PC-3 (cell line): ENCODE measurements at regions not wholly inside any gene's neighbourhood (a gene's known extent, or its start where the extent isn't known, plus 50 kb on each side); places are given as distances from the start of the nearest gene placed in this dataset.

Source experiments
- ATAC-seq: fragments of 200-7000 bp; cut with Tn5 transposase; 2 replicates; pipeline ENCODE4 v1.9.1; 2020; ENCODE audit warnings: mild to moderate bottlenecking, moderate library complexity
- BruUV-seq: library from RNA; stranded (reverse); fragments of 400-500 nt; replicated peaks from 2 replicates; lab custom pipeline; 2021; lab: Mats Ljungman, UMichigan
- CTCF ChIA-PET: fragments of 300-600 bp; sonication (Branson Sonifier 250); formaldehyde crosslinking; loops from one replicate; lab custom pipeline; 2022; ENCODE audit warnings: antibody characterized with exemption; lab: Charles Lee
- POLR2A ChIA-PET: fragments of 300-600 bp; sonication (Branson Sonifier 250); formaldehyde crosslinking; loops from one replicate; lab custom pipeline; 2022; ENCODE audit warnings: antibody characterized with exemption; ENCODE audit not compliant: unreplicated experiment; lab: Charles Lee
- DNase-seq: peaks from one replicate; pipeline ENCODE4 v3.0.0-alpha.2; 2015
- H2AFZ ChIP-seq: fragments of 300-600 bp; sonication (generic); 2 replicates; pipeline ENCODE4 v1.6.0; 2016; ENCODE audit warnings: antibody characterized with exemption, low read length
- H3F3A ChIP-seq: fragments of 300-600 bp; sonication (generic); one replicate; pipeline ENCODE4 v1.6.0; 2017; ENCODE audit warnings: antibody characterized with exemption, low read length, control low read depth, mild to moderate bottlenecking; ENCODE audit not compliant: unreplicated experiment
- H3K27ac ChIP-seq: fragments of 300-600 bp; sonication (generic); 2 replicates; pipeline ENCODE4 v1.5.1; 2016; ENCODE audit warnings: mild to moderate bottlenecking, low read length
- H3K27me3 ChIP-seq: fragments of 300-600 bp; sonication (generic); 2 replicates; pipeline ENCODE4 v1.6.1; 2016; ENCODE audit warnings: low read length, mixed read lengths
- H3K36me3 ChIP-seq: fragments of 300-600 bp; sonication (generic); 2 replicates; pipeline ENCODE4 v1.6.1; 2016; ENCODE audit warnings: low read depth, mixed run types, low read length, mixed read lengths
- H3K4me1 ChIP-seq: fragments of 300-600 bp; sonication (generic); 2 replicates; pipeline ENCODE4 v1.5.1; 2016; ENCODE audit warnings: low read length; ENCODE audit not compliant: insufficient read depth
- H3K4me2 ChIP-seq: fragments of 300-600 bp; sonication (generic); 2 replicates; pipeline ENCODE4 v1.6.0; 2016; ENCODE audit warnings: low read length
- H3K4me3 ChIP-seq: fragments of 300-600 bp; sonication (generic); 2 replicates; pipeline ENCODE4 v1.5.1; 2016; ENCODE audit warnings: mild to moderate bottlenecking, low read length, mixed read lengths
- H3K79me2 ChIP-seq: fragments of 300-600 bp; sonication (generic); 2 replicates; pipeline ENCODE4 v1.6.1; 2017; ENCODE audit warnings: low read length, mixed read lengths
- H3K9ac ChIP-seq: fragments of 300-600 bp; sonication (generic); 2 replicates; pipeline ENCODE4 v1.6.0; 2016; ENCODE audit warnings: mild to moderate bottlenecking, low read length
- H3K9me2 ChIP-seq: fragments of 300-600 bp; sonication (generic); replicated peaks from 2 replicates; pipeline ENCODE4 v1.6.1; 2016; ENCODE audit warnings: mixed run types, low read length, mixed read lengths
- H3K9me3 ChIP-seq: fragments of 300-600 bp; sonication (generic); 2 replicates; pipeline ENCODE4 v1.6.1; 2016; ENCODE audit warnings: low read length, mixed read lengths
- H4K20me1 ChIP-seq: fragments of 300-600 bp; sonication (generic); 2 replicates; pipeline ENCODE4 v1.6.1; 2016; ENCODE audit warnings: low read length, mixed read lengths
- CTCF ChIP-seq: fragments of 300-600 bp; sonication (generic); conservative IDR thresholded peaks from 2 replicates; pipeline ENCODE4 v1.5.1; 2017; ENCODE audit warnings: antibody characterized with exemption, low read depth, mild to moderate bottlenecking, low read length
- EZH2 ChIP-seq: fragments of 300-600 bp; sonication (generic); IDR thresholded peaks from one replicate; pipeline ENCODE4 v1.6.1; 2017; ENCODE audit warnings: antibody characterized with exemption, mild to moderate bottlenecking, low read length; ENCODE audit not compliant: unreplicated experiment
- EZH2phosphoT487 ChIP-seq: fragments of 300-600 bp; sonication (generic); IDR thresholded peaks from 2 replicates; pipeline ENCODE4 v1.6.1; 2018; ENCODE audit warnings: mild to moderate bottlenecking, antibody characterized with exemption, low read length, borderline replicate concordance
- intact Hi-C: fragments of 100-400 bp; cut with micrococcal nuclease; formaldehyde crosslinking; loops from 2 replicates; pipeline ENCODE4 v1.9.0; 2023

GRCh38 chr13:50188696-50189095 is 173.5 kb downstream of the KCNRG start:
- TF ChIP-seq EZH2 (no peak), EZH2phosphoT487 (no peak), CTCF (no peak)
- ATAC-seq (no peak), DNase-seq (no peak)
- Histone ChIP-seq H3K9me2 (no peaks in the 10 kb centered on the region), H3K9me3 (no peaks in the 10 kb centered on the region), H4K20me1 (no peaks in the 10 kb centered on the region), H3K4me2 (no peak overlapping the region), H3K27ac (no peak overlapping the region), H3K36me3 (no peaks in the 10 kb centered on the region; the same call in 1 of the 2 replicates), H3K79me2 (no peaks in the 10 kb centered on the region), H3K27me3 (no peaks in the 10 kb centered on the region), H2AFZ (no peak overlapping the region), H3K4me3 (no peak overlapping the region), H3K4me1 (no peaks in the 10 kb centered on the region), H3F3A (no peaks in the 10 kb centered on the region), H3K9ac (no peak overlapping the region)
- intact Hi-C loops, result no loop called here
- POLR2A ChIA-PET, result interaction anchor here (0.6 kb wide), 1 partner anchor 373 kb away, joined by 3 read pairs; no protein-coding TSS in a partner anchor
- CTCF ChIA-PET, result no interaction called here
- BruUV-seq, result no TSS peak

- Histone ChIP-seq H3K9me2 (no peaks in the 10 kb centered on the region), H3K27me3 (no peaks in the 10 kb centered on the region), H3K4me2 (no peak overlapping the region), H3K9me3 (no peaks in the 10 kb centered on the region), H4K20me1 (no peaks in the 10 kb centered on the region), H3K79me2 (no peaks in the 10 kb centered on the region), H3K27ac (no peak overlapping the region), H3K4me1 (no peaks in the 10 kb centered on the region), H2AFZ (no peak overlapping the region), H3K4me3 (no peak overlapping the region), H3F3A (no peaks in the 10 kb centered on the region), H3K36me3 (no peaks in the 10 kb centered on the region; the same call in 1 of the 2 replicates), H3K9ac (no peak overlapping the region)
- TF ChIP-seq CTCF, result no peak; the same call in 1 of the 2 replicates
- TF ChIP-seq EZH2, result no peak
- TF ChIP-seq EZH2phosphoT487, result no peak
- ChIA-PET CTCF (no interaction called here), POLR2A (interaction anchor here (0.6 kb wide), 1 partner anchor 373 kb away, joined by 3 read pairs; no protein-coding TSS in a partner anchor)
- intact Hi-C loops, result no loop called here
- no peak for DNase-seq
- no peak for ATAC-seq
- BruUV-seq, result no TSS peak
Observed at GRCh38 chr13:50189450-50189849, 174.2 kb downstream of the KCNRG start.

GRCh38 chr13:50191004-50191403 is 175.8 kb downstream of the KCNRG start:
- ChIA-PET CTCF (no interaction called here), POLR2A (no interaction called here)
- Histone ChIP-seq H3K9ac (no peak overlapping the region), H3K9me2 (no peaks in the 10 kb centered on the region), H3K27ac (no peak overlapping the region), H3K36me3 (no peaks in the 10 kb centered on the region; the same call in 1 of the 2 replicates), H4K20me1 (no peaks in the 10 kb centered on the region), H3K9me3 (no peaks in the 10 kb centered on the region), H3K4me2 (no peak overlapping the region), H3K79me2 (no peaks in the 10 kb centered on the region), H3K27me3 (no peaks in the 10 kb centered on the region), H3K4me3 (no peak overlapping the region), H3K4me1 (no peaks in the 10 kb centered on the region), H2AFZ (no peak overlapping the region), H3F3A (no peaks in the 10 kb centered on the region)
- intact Hi-C loops, result no loop called here
- ATAC-seq, result no peak
- BruUV-seq, result no TSS peak
- TF ChIP-seq EZH2 (no peak), CTCF (no peak), EZH2phosphoT487 (no peak)
- DNase-seq, result no peak
